ENCODE measurements at regions not wholly inside any gene's neighbourhood (a gene's known extent, or its start where the extent isn't known, plus 50 kb on each side); places are given as distances from the start of the nearest gene placed in this dataset.
"Not testable (repeated sequence)": the region's sequence is repeated elsewhere in the genome, so short reads cannot be mapped to it uniquely, and the experiment has no call there.

- no peak for DNase-seq (ENCODE audit: low read depth, low spot score)
Observed at GRCh38 chr7:32765185-32765584, 126.4 kb downstream of the KBTBD2 start.

GRCh38 chr7:32762925-32763293 is 128.7 kb downstream of the KBTBD2 start:
- DNase-seq (ENCODE audit: low read depth, low spot score): peak; percentile 60

GRCh38 chr7:32762206-32762924 is 129.2 kb downstream of the KBTBD2 start:
- DNase-seq (ENCODE audit: low read depth, low spot score): not testable (repeated sequence)

- DNase-seq (ENCODE audit: low read depth, low spot score): peak; percentile 54
Observed at GRCh38 chr7:32761451-32762205, 129.9 kb downstream of the KBTBD2 start.

DNA sequence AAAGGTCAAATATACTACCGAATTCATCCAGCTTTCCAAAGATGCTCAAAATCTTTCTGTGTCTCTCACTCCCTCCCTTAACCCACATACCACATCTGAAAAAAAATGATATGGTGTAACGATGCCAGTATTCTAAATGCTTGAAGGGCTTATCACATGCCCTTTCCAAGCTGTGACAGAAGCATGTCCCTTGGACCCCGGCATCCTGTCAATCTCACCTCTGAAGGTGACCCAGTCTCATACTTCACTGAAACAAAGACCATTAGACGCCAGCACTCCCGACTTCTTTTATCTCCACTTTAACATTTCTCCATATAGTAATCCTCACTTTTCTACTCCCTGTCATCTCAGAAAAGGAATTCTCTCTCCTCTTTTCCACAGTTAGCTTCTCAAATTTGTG is 130.8 kb downstream of the KBTBD2 start:
- DNase-seq (ENCODE audit: low read depth, low spot score): not testable (repeated sequence)

- DNase-seq (ENCODE audit: low read depth, low spot score): not testable (repeated sequence)
Observed at GRCh38 chr7:32759859-32760258, 131.7 kb downstream of the KBTBD2 start.

DNA sequence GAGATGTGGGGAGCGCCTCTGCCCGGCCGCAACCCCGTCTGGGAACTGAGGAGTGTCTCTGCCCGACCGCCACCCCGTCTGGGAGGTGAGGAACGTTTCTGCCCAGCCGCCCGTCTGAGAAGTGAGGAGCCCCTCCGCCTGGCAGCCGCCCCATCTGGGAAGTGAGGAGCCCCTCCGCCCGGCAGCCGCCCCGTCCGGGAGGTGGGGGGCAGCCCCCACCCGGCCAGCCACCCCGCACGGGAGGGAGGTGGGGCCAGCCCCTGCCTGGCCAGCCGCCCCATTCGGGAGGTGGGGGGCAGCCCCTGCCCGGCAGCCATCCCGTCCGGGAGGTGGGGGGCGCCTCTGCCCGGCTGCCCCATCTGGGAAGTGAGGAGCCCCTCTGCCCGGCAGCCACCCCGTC is 137.7 kb downstream of the KBTBD2 start:
- DNase-seq (ENCODE audit: low read depth, low spot score): not testable (repeated sequence)

- not testable (repeated sequence) for DNase-seq (ENCODE audit: low read depth, low spot score)
Observed at GRCh38 chr7:32748337-32748736, 143.2 kb downstream of the KBTBD2 start.

DNA sequence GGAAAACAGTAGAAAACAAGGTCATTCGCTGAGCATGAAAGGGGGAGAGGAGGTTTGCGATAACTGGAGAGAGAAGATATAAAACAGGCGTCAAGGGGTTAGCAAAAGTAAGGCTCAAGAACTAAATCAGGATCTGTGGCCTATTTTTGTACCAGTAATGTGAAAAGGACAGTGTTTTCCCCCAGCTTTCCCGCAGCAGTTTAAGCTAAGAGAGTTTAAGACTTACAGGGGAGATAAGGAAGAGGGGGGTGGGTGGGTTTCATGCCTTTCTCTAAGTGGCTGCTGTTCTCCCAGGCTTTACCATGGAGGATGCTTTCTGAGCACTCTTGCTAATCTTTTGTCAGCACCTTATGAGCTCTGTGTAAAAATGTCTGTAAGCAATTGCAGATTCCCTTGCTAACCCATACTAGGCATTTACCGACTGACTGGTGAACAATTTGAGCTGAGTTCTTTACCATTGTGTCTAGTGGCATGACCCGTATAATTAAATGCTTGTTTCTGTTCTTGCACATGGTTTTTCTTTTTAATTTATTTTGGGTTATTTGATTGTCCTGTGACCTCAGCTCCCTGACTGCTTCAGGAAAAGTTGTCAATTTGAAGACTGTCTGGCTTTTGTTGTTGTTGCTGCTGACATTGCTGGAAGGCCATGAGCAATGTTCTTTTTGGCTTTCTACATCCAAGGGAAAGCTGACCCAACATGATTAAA is 144.0 kb downstream of the KBTBD2 start:
- not testable (repeated sequence) for DNase-seq (ENCODE audit: low read depth, low spot score)

- not testable (repeated sequence) for DNase-seq (ENCODE audit: low read depth, low spot score)
Observed at GRCh38 chr7:32741853-32742476, 149.6 kb downstream of the KBTBD2 start.

DNA sequence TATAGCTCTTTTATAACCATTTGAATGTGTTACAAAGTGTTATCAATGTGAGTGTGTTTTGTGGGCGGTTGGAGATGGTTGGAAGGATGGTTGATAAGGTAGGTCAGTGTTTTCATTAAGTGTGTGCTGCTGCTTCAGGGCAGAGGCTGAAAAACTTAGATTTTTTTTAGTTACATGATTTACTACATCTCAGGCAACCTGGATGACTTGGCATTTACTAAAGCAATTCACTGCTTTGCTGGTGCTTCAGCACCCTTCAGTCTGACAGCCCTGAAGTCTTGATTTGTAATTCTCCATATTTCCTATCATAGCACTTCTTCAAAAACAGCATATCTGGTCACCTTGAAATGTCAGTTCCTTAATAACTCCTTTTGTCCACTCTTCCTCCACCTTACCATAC is 151.8 kb downstream of the KBTBD2 start:
- not testable (repeated sequence) for DNase-seq (ENCODE audit: low read depth, low spot score)

- DNase-seq (ENCODE audit: low read depth, low spot score): peak; percentile 20
Observed at GRCh38 chr7:32738390-32738789, 153.2 kb downstream of the KBTBD2 start.

GRCh38 chr7:32732767-32733166 is 158.8 kb downstream of the KBTBD2 start:
- peak; percentile 45 for DNase-seq (ENCODE audit: low read depth, low spot score)

DNA sequence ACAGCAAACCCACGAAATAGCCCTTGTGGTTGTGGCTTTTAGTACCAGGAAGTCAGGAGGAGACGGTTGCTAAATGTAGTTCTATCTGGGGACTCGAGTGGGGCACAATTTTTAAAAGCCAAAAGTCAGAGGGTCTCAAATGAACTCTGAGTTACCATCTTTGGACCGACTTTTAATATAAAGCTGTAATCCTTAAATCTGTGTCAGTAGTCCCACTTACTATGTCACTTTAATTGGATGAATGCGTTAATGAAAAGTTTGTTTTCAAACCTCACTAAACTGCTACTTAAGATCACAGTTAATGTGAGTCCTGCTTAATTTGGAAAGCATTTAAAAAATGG is 162.3 kb downstream of the KBTBD2 start:
- not testable (repeated sequence) for DNase-seq (ENCODE audit: low read depth, low spot score)

DNA sequence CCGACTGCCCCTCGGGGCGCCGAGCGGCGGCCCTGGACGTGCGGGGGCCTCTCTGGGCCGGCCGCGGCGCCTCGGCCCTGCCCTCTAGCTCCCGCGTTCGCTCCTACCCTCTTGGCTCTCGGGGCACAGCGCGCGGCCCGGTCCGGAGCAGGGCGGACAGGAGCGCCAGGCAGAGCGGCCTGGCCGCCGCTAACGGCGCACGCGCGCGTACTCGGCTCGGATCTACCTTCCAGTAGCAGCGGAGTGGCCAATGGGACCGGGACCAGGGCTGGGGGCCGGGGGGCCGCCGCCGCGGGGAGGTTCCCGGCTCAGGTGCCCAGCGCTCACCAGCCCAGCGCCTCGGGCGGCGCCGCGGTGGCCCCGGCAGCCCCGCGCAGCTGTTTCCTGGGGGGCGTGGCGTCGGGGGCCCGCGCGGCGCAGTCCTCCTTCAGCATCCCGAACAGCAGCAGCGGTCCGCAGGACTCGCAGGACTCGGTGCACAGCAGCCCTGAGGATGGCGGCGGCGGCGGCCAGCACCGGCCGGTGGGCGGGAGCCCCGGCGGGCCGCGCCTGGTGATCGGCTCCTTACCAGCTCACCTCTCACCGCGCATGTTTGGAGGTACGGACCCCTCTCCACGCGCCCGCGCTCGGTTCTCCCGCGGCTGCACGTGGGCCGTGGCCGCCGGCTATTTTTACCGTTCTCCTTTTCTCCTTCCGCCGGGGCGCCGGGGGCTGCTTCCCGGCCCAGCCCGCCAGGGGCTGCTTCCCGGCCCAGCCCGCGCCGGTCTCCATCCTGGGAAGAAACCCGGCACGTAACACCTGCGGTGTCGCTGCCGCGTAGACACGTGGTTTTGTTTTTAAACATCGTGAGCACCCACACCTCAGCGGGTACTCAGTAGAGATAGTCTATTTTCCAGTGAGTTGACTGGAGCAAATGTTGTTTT is 162.9 kb downstream of the KBTBD2 start:
- DNase-seq (ENCODE audit: low read depth, low spot score): peak; percentile 83

DNA sequence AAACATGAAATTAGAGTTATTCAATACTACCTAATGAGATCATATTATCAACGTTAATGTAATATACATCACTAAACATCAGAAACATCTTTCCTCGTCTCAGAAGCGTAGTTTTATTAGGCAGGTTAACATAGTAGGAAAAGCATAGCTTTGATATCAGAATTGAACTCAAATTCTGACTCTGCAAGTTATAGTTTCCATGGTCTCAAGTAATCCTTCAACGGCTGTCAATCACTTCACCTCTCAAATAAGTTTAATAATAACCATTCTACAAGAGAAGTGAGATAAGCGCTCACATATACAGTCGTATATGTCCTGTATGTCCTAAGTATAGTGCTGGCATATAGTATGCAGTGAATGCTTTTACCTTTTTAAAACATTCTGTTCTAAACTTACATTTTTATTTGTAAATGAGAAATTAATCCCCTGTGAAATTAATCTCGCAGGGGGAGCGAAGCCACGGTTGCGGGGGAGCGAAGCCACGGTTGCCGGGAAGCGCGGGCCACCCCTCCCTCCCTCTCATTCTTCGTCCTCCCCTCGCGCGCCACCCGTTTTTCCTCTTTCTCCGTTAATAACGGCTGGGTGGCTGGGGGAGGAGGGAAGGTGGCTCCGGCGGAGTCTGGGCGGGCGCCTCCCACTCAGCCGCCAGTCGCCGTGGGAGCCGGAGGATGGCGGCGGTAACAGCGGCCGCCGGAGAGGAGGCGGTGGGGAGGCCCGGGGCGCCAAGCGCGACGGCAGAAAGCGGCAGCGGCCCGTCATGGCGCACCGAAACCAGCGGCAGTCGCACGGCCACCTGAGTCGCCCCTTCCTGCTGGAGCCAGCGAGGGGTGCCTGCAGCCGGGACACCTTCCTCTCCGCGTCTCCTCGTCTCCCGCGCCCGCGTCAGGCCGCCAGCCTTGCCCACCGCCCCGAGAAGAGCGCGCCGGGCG is 163.8 kb downstream of the KBTBD2 start:
- peak; percentile 59 for DNase-seq (ENCODE audit: low read depth, low spot score)

GRCh38 chr7:32722837-32723236 is 168.7 kb downstream of the KBTBD2 start:
- not testable (repeated sequence) for DNase-seq (ENCODE audit: low read depth, low spot score)

GRCh38 chr7:32694182-32694581 is 197.4 kb downstream of the KBTBD2 start:
- DNase-seq (ENCODE audit: low read depth, low spot score): no peak

DNA sequence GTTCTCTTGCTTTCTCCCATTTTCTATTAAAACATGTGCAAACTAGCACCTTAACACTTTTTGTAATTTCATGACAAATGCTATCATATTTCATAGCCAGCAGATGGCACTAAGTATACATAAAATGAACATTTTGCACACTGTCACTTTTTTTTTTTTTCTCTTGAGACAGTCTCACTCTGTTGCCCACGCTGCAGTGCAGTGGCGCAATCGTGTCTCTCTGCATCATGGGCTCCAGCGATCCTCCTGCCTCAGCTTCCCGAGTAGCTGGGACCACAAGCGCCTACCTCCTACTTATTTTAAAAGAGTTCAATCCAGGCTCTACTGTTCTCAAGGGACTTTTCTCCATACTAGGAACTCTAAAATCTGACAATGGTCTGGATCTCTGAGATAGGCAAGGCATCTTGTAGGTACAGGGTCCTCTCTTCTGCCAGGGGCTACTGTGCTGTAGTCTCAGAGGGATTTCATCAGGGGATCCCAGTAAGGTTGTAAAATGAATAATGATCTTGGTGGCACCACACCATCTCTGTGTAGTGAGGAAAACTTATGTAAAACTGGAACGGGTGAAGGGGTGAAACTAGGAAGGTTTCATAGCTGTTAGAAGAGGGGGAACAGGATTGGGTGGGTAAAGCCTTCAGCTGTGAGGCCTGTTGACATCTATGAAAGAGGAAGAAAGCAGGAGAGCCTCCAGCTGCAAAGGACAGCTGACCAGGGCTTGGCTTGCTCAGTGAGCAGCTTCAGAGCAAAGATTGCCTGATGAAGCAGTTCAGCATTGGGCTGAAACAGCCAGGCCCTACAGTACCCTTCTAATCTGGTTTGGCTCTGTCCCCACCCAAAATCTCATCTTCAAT is 196.9 kb downstream of the AVL9 start:
- not testable (repeated sequence) for DNase-seq (ENCODE audit: low read depth, low spot score)
